Lower leg skin (tissue), 3 donors: ENCODE measurements at regions not wholly inside any gene's neighbourhood (a gene's known extent, or its start where the extent isn't known, plus 50 kb on each side); places are given as distances from the start of the nearest gene placed in this dataset.

Experiments
- CTCF ChIP-seq, 3 donors: fragments of 450-650 bp; IDR thresholded peaks; one replicate each; pipeline ENCODE4 v1.5.1; 2016; ENCODE audit warnings: antibody characterized with exemption in 3 of 3, mild to moderate bottlenecking in 3 of 3, moderate library complexity in 2 of 3
- POLR2A ChIP-seq, 2 donors: fragments of 450-650 bp; IDR thresholded peaks; one replicate each; pipeline ENCODE4 v1.6.1; 2016 to 2017; ENCODE audit warnings: antibody characterized with exemption in 2 of 2, mild to moderate bottlenecking in 1 of 2, moderate library complexity in 1 of 2

GRCh38 chr13:112204346-112205327, 137.7 kb downstream of the SOX1 start:
- TF ChIP-seq CTCF (IDR thresholded peaks at IDR 0.05) (no peak), POLR2A (IDR thresholded peaks at IDR 0.05) (no peak)
